HK-2 (cell line): ENCODE measurements at regions not wholly inside any gene's neighbourhood (a gene's known extent, or its start where the extent isn't known, plus 50 kb on each side); places are given as distances from the start of the nearest gene placed in this dataset.

Experiments
- DNase-seq: peaks from one replicate; pipeline ENCODE4 v3.0.0-alpha.2; 2018; ENCODE audit not compliant: unreplicated experiment

DNA sequence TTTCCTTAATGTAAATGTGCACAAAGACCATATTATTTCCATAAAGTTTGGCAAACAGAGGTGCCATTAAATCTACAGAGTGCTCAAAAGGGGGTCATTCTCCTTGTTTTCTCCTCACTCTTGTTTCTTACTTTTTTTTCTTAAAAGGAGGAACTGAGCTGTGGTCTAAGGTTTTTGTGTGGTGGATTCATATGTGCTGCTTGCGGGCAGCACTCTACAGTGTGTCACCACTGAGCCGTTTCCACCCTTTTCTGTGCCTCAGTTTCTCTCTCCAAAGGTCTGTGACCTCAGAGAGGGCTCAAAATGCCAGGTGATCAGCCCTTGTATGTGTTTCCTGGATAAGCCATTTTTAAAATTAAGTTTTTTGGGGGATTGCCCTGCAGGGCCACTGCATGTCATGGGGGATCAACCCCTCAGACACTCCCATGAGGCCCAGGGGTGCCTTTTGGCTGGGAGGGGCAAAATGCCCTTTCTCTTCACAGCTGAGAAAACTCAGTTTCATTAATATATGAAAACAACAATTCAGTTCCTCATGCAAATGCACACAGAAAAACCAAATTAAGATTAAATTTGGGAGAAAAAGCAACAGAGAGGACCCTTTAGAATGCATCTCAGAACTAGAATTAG lies 56.9 kb upstream of the VOPP1 start:
- no peak for DNase-seq

DNA sequence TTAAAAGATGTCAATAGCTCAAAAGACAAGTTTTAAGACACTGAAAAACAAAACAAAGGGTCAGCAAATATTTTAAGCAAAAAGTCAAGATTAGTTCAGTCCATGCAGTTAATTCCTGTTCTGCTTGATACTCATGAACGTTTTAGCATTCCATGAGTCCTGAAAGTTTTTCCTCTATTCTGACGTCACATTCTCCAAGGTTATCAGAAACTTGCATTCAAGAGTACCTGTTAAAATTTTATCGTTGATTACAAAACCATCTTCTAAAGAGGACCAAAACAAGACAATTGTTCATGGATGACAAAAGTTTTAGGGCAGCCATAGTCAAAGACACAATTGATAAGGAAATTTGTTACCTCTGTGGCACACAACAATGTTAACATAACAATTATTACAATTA lies 52.5 kb upstream of the VOPP1 start:
- DNase-seq, result no peak

DNA sequence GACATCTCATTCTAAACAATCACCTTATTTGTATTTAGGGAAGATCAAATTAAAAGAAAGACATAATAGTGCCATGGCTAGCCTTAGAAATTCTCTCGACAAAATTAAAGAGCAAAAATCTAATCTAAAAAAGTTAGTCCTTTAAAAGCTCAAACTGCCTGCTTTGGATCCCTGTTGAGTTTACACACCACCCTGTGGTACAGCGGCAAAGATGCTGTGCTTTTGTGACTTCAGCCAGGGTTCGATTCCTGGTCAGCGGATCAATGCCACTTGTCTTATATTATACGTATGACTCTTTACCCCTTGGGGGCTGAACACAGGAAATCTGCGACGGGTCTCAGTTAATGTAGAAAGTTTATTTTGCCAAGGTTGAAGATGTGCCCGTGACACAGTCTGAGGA lies 51.3 kb upstream of the VOPP1 start:
- DNase-seq, result no peak

DNA sequence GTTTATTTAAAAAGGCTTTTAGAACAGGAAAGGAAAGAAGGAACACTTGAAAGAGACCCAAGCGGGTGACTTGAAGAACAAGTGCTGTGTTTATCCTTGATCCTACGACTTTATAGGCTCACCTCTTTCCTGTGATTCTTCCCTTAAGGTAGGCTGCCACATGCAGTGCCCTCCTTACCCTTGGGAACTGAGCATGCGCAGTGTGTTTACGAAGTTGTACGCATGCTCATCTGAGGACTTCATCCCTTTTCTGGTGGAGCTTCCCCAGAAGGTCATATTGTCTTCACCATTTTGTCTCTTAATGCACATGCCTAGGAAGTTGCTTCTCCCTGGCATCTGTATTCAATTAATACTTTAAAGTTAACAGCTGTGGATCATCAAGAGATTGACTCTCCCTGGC lies 49.9 kb upstream of the VOPP1 start:
- DNase-seq, result no peak
